ENCODE measurements at regions not wholly inside any gene's neighbourhood (a gene's known extent, or its start where the extent isn't known, plus 50 kb on each side); places are given as distances from the start of the nearest gene placed in this dataset.

- TF ChIP-seq CTCF (IDR thresholded peaks at IDR 0.05 in 4 of 5, conservative IDR thresholded peaks at IDR 0.05 in 1 of 5) (no peak), POLR2A (IDR thresholded peaks at IDR 0.05) (no peak)
Observed at GRCh38 chr9:22595805-22596204, 149.2 kb downstream of the DMRTA1 start.

All from gastrocnemius medialis (tissue), 4 donors.